ACHN (cell line): ENCODE measurements at regions not wholly inside any gene's neighbourhood (a gene's known extent, or its start where the extent isn't known, plus 50 kb on each side); places are given as distances from the start of the nearest gene placed in this dataset.

ENCODE experiments used
- DNase-seq: peaks from one replicate; pipeline ENCODE4 v3.0.0-alpha.2; 2015
- in situ Hi-C: cut with HindIII; loops from 2 replicates; pipeline ENCODE4 v1.10.0; 2017; ENCODE audit warnings: low sequenced_read_pairs, low pct_ligation_motif_present, low pct_unique_long_range_greater_than_20kb

DNA sequence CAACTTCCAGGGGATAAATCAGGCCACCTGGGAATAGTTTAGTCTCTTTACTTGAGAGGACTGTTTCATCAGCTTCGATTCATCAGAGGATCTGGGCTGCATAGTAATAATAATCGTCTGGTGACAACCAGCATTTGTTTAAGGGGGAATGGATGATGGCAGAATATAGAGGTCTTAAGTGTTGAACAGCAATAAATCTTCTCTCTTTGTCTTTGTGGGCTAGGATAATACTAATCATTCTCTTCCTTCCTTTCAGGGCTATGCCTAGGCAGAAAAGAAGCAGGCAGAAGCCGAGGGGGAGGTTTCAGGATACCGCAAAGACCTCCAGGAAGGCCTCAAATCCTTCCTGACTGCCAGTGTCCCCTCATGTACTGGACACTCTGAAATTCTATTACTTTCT is 150.4 kb upstream of the GAREM1 start:
- in situ Hi-C loops: no loop called here

DNA sequence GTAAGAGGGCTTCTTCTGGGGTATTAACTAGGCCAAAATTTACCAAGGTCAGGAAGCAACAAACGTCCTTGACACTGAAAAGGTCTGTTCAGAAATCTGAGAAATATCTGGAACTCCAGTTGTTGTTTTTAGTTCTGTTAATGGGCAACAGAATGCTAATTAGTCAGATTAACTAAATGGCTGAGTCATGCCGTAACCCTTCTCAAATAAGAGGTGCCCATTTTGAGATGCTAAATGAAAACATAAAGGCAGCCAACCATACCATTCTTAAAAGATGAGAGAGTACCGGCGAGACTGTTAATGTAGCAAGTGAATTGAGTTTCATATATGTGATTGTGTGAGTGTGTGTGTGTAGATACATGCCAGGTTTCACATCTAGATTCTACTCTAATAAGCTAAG is 147.9 kb upstream of the GAREM1 start:
- in situ Hi-C loops: no loop called here
- DNase-seq: no peak

More for the DNA sequence above, 150.4 kb upstream of the GAREM1 start:
- DNase-seq: no peak

DNA sequence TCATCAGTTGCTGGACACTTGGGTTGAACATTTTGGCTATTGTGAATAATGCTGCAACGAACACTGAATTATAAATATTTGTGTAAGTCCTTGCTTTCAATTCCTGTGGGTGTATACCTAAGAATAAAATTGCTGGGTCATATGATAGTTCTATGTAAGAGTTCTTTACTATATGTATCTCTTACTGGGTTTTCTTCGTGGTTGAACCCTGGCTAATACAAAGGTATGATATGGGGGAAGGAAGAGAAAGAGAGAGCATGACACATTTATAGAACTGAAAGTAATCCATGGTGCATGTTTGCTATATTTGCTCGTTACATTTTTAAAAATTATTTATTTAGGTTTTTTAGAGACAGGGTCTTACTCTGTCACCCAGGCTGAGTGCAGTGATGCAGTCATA is 143.1 kb upstream of the GAREM1 start:
- in situ Hi-C loops: no loop called here
- no peak for DNase-seq

DNA sequence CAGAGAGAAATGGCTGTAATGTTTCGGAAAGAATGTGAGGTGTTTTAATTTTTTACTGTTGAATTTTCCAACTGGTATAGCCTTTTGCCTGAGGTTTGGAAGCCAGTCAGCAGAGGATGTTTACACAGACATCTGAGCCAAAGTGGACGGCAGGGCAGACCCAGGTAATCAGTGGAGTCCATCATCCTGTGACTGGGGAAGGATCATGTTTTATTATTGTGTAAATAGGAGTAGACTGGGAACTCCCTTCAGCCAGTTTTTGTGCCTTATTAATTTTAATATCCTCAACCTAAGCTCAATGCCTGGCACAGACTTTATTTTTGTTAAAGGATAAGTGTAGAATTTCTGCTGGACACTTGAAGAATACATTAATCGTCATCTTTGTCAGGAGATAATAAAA is 142.0 kb upstream of the GAREM1 start:
- in situ Hi-C loops: no loop called here
- DNase-seq: no peak

GRCh38 chr18:32610176-32610575 is 139.5 kb upstream of the GAREM1 start:
- in situ Hi-C loops: no loop called here

GRCh38 chr18:32607816-32608215 is 137.1 kb upstream of the GAREM1 start:
- DNase-seq: no peak
- in situ Hi-C loops: no loop called here

More at GRCh38 chr18:32610176-32610575, 139.5 kb upstream of the GAREM1 start:
- no peak for DNase-seq

- in situ Hi-C loops: no loop called here
- no peak for DNase-seq
Observed at GRCh38 chr18:32598144-32598543, 127.5 kb upstream of the GAREM1 start.

- in situ Hi-C loops: no loop called here
- no peak for DNase-seq
Observed at GRCh38 chr18:32596501-32596900, 125.8 kb upstream of the GAREM1 start.

DNA sequence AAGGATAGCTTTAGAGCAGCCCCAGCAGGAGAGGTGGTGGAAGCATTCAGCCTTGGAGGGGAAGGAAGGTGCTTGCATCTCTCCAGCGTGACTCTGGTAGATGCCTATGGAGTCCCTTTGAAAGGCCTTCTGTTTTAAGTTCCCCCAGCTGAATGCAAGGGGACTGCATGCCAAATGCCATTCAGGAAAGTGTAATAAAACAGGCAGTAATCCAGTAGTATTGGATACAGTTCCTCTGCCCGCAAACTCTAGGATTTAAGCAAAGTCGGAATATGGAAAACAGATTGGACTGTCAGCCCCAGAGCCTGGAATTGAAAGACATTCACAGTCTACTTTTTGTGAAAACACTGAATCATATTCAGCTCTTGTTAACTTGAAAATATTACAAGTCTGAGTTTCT is 125.2 kb upstream of the GAREM1 start:
- DNase-seq: no peak
- in situ Hi-C loops: no loop called here

- in situ Hi-C loops: no loop called here
- DNase-seq: no peak
Observed at GRCh38 chr18:32588191-32588590, 117.5 kb upstream of the GAREM1 start.

GRCh38 chr18:32583431-32583830 is 112.7 kb upstream of the GAREM1 start:
- DNase-seq: no peak
- in situ Hi-C loops: no loop called here

DNA sequence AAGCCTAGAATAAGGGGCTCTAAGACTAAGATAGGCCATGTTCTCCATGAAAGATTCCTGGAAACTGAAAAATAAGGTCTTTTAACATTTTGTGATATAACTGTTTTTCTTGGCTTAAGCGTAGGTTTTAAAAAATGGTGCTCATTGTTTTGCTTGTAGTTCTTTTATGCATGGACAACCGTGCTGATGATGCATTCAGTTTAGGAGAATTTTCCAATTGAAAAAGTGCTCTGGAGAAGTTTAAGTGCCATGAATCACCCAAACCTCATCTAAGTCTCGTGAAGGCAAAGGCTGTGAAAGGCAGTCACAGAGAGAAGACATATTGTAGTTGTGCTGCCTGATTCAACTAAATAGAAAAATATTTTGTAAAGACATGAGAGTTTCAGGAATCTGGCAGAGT is 111.8 kb upstream of the GAREM1 start:
- in situ Hi-C loops: no loop called here
- no peak for DNase-seq

DNA sequence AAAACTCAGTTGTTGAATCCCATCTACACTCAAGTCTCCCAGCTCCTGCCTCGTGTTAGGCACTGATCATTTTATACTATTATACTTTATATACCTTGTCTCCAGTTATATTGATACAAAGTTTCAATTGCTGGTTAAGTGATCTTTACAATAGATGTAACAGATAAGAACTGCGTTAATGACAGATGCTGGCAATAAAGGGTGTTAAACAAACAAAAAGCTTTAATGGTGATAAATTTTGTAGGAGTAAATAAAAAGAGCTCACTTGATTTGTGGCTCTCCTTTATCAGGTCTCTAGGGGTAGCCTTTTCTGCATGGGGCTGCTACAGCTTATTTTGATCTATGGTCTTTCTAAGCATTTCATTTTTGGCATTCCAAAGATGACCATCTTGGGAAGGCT is 106.9 kb upstream of the GAREM1 start:
- in situ Hi-C loops: no loop called here
- DNase-seq: no peak

GRCh38 chr18:32576296-32576916 is 105.7 kb upstream of the GAREM1 start:
- DNase-seq: no peak
- in situ Hi-C loops: no loop called here

- in situ Hi-C loops: no loop called here
- DNase-seq: no peak
Observed at GRCh38 chr18:32566960-32567359, 96.3 kb upstream of the GAREM1 start.

- DNase-seq: no peak
- in situ Hi-C loops: no loop called here
Observed at GRCh38 chr18:32553640-32554365, 83.1 kb upstream of the GAREM1 start.

DNA sequence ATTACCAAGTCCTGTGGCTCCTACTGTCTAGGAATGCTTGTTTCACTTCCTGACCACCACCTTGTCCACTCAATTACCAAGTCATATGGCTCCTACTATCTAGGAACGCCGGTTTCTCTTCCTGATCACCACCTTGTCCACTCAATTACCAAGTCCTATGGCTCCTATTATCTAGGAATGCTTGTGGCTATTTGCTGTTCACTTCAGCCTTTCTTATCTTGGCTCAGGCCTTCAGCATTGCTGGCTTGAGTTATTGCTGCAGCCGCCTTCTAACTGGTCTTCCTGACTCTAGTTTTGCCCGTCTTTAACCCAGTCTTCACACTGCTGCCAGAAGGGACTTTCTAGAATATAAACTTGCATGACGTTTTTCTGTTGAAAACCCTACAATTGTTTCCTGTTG is 82.5 kb upstream of the GAREM1 start:
- DNase-seq: no peak
- in situ Hi-C loops: no loop called here

DNA sequence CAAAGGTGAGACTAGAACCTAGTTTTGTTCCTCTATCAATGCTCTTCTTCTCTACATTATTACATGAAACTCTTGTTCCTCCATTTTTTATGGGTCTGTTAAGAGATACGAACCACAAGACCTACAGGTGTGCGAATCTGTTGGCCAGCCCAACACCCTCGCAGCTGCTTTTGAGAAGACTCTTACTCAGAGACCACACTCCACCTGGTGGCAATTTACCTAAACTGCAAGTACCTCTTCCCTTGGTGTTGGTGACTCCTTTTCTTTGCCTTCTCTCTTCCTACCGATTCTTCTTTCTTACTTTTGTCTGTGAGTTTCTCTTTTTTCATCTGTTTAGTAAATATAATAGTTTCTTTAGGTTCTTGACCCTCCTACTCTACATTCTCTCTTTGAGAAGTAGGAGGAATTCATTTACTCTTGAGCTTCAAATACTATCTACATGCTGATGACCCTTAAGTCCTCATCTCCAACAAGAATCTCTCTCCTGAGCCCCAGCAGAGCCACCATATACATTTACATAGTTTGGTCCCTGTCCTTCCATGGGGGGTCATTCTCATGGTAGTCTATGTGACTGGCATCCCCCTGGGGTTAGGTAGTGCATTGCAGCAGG is 81.8 kb upstream of the GAREM1 start:
- in situ Hi-C loops: no loop called here
- peak; percentile 67 for DNase-seq

GRCh38 chr18:32550963-32551362 is 80.3 kb upstream of the GAREM1 start:
- in situ Hi-C loops: no loop called here
- no peak for DNase-seq
